ENCODE measurements at regions not wholly inside any gene's neighbourhood (a gene's known extent, or its start where the extent isn't known, plus 50 kb on each side); places are given as distances from the start of the nearest gene placed in this dataset.

- H3K27ac Mint-ChIP-seq, result no peak overlapping the region
- no peaks in the 10 kb centered on the region for H3K36me3 Mint-ChIP-seq (ENCODE audit: low read depth)
- no peak overlapping the region for H3K4me3 Mint-ChIP-seq
- H3K4me1 Mint-ChIP-seq (ENCODE audit: low read depth), result no peaks in the 10 kb centered on the region
- H3K27me3 Mint-ChIP-seq, result peaks cover 33% of the 10 kb centered on the region
- no peaks in the 10 kb centered on the region for H3K9me3 Mint-ChIP-seq
These were observed 258.9 kb downstream of the METTL4 start for GRCh38 chr18:2312440-2312839.

GRCh38 chr18:2313332-2313731, 258.0 kb downstream of the METTL4 start:
- Mint-ChIP-seq H3K4me3 (no peak overlapping the region), H3K4me1 (ENCODE audit: low read depth) (no peaks in the 10 kb centered on the region), H3K27me3 (peaks cover 32% of the 10 kb centered on the region), H3K36me3 (ENCODE audit: low read depth) (no peaks in the 10 kb centered on the region), H3K27ac (no peak overlapping the region), H3K9me3 (no peaks in the 10 kb centered on the region)

- no peaks in the 10 kb centered on the region for H3K9me3 Mint-ChIP-seq
- H3K4me3 Mint-ChIP-seq, result no peak overlapping the region
- no peak overlapping the region for H3K27ac Mint-ChIP-seq
- H3K36me3 Mint-ChIP-seq (ENCODE audit: low read depth), result no peaks in the 10 kb centered on the region
- H3K4me1 Mint-ChIP-seq (ENCODE audit: low read depth), result no peaks in the 10 kb centered on the region
- H3K27me3 Mint-ChIP-seq, result peaks cover 45% of the 10 kb centered on the region
These were observed 255.1 kb downstream of the METTL4 start for GRCh38 chr18:2316082-2316750.

GRCh38 chr18:2316751-2317696, 254.3 kb downstream of the METTL4 start:
- Mint-ChIP-seq H3K4me1 (ENCODE audit: low read depth) (no peaks in the 10 kb centered on the region), H3K27ac (no peak overlapping the region), H3K4me3 (no peak overlapping the region), H3K36me3 (ENCODE audit: low read depth) (no peaks in the 10 kb centered on the region), H3K9me3 (no peaks in the 10 kb centered on the region), H3K27me3 (peaks cover 49% of the 10 kb centered on the region)

DNA sequence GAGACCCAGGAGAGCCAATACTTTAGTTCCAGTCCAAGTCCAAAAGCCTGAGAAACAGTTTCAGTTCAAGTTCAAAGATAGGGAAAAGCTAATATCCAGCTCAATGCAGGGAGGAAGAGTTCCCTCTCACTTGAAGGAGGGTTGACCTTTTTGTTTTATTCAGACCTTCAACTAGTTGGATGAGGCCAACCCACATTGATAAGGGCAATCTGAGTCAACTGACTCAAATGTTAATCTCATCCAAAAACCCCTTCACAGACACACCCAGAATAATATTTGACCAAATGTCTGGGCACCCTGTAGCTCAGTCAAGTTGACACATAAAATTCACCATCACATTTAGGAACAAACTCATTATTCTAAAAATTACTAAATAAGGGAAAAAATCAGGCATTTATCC, 246.8 kb downstream of the METTL4 start:
- Mint-ChIP-seq H3K4me1 (ENCODE audit: low read depth) (no peaks in the 10 kb centered on the region), H3K4me3 (no peak overlapping the region), H3K36me3 (ENCODE audit: low read depth) (no peaks in the 10 kb centered on the region), H3K27ac (no peak overlapping the region), H3K27me3 (peaks cover 38% of the 10 kb centered on the region), H3K9me3 (no peaks in the 10 kb centered on the region)

GRCh38 chr18:2325308-2325849, 245.9 kb downstream of the METTL4 start:
- no peak overlapping the region for H3K4me3 Mint-ChIP-seq
- no peaks in the 10 kb centered on the region for H3K9me3 Mint-ChIP-seq
- H3K27me3 Mint-ChIP-seq, result peaks cover 33% of the 10 kb centered on the region
- no peaks in the 10 kb centered on the region for H3K4me1 Mint-ChIP-seq (ENCODE audit: low read depth)
- H3K36me3 Mint-ChIP-seq (ENCODE audit: low read depth), result no peaks in the 10 kb centered on the region
- no peak overlapping the region for H3K27ac Mint-ChIP-seq

GRCh38 chr18:2325933-2326332, 245.4 kb downstream of the METTL4 start:
- H3K4me3 Mint-ChIP-seq, result no peak overlapping the region
- H3K36me3 Mint-ChIP-seq (ENCODE audit: low read depth), result no peaks in the 10 kb centered on the region
- no peaks in the 10 kb centered on the region for H3K4me1 Mint-ChIP-seq (ENCODE audit: low read depth)
- H3K9me3 Mint-ChIP-seq, result no peaks in the 10 kb centered on the region
- no peak overlapping the region for H3K27ac Mint-ChIP-seq
- peaks cover 29% of the 10 kb centered on the region for H3K27me3 Mint-ChIP-seq

DNA sequence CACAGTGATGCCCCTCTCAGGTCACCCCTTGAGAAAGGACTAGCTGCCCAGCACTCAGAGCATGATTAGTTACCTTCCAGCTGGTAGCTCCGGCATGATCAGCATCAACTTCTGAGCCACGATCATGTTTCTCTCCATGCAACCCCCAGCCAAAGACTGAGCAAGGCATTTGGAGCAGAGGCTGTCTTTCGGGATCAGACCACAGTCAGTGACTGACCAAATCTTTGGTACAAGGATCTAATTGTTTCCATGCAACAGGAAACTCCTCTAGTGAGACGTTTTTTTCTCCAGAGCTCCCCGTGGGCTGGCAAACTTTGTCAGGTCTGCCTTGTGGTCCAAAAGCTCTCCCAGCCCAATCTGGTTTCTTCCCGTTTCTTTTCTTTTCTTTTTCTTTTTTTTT, 244.3 kb downstream of the METTL4 start:
- no peaks in the 10 kb centered on the region for H3K4me1 Mint-ChIP-seq (ENCODE audit: low read depth)
- no peaks in the 10 kb centered on the region for H3K36me3 Mint-ChIP-seq (ENCODE audit: low read depth)
- H3K27me3 Mint-ChIP-seq, result peaks cover 21% of the 10 kb centered on the region
- no peak overlapping the region for H3K4me3 Mint-ChIP-seq
- no peak overlapping the region for H3K27ac Mint-ChIP-seq
- H3K9me3 Mint-ChIP-seq, result no peaks in the 10 kb centered on the region

- no peaks in the 10 kb centered on the region for H3K4me1 Mint-ChIP-seq (ENCODE audit: low read depth)
- no peak overlapping the region for H3K4me3 Mint-ChIP-seq
- no peaks in the 10 kb centered on the region for H3K9me3 Mint-ChIP-seq
- no peaks in the 10 kb centered on the region for H3K36me3 Mint-ChIP-seq (ENCODE audit: low read depth)
- no peak overlapping the region for H3K27ac Mint-ChIP-seq
- H3K27me3 Mint-ChIP-seq, result peaks cover 15% of the 10 kb centered on the region
These were observed 240.5 kb downstream of the METTL4 start for GRCh38 chr18:2330764-2331163.

DNA sequence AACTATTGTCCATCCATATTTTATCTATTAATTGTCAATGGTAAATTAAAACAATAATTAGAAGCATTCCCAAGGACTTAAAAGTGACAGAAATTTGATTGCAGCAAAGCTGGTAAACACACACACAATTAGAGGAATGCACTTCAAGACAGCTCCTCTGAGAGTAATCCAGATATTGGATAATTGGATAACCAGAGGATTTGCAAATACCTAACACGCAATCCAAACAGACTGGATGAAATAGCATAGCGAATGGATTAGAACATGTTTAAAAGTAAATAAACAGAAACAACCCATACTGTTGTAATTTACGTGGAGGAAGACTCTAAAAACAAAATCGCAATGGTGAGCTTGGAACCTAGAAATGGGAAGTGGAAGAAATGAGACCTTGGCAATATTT, 239.8 kb downstream of the METTL4 start:
- Mint-ChIP-seq H3K4me3 (no peak overlapping the region), H3K27ac (no peak overlapping the region), H3K4me1 (ENCODE audit: low read depth) (no peaks in the 10 kb centered on the region), H3K36me3 (ENCODE audit: low read depth) (no peaks in the 10 kb centered on the region), H3K9me3 (no peaks in the 10 kb centered on the region), H3K27me3 (peaks cover 13% of the 10 kb centered on the region)

GRCh38 chr18:2336690-2337392, 234.5 kb downstream of the METTL4 start:
- H3K4me1 Mint-ChIP-seq (ENCODE audit: low read depth), result peaks cover 5% of the 10 kb centered on the region
- no peak overlapping the region for H3K4me3 Mint-ChIP-seq
- no peaks in the 10 kb centered on the region for H3K9me3 Mint-ChIP-seq
- no peak overlapping the region for H3K27ac Mint-ChIP-seq
- H3K36me3 Mint-ChIP-seq (ENCODE audit: low read depth), result no peaks in the 10 kb centered on the region
- peaks cover 22% of the 10 kb centered on the region for H3K27me3 Mint-ChIP-seq

- Mint-ChIP-seq H3K4me3 (no peak overlapping the region), H3K27me3 (peaks cover 25% of the 10 kb centered on the region), H3K36me3 (ENCODE audit: low read depth) (no peaks in the 10 kb centered on the region), H3K4me1 (ENCODE audit: low read depth) (peaks cover 5% of the 10 kb centered on the region), H3K27ac (no peak overlapping the region), H3K9me3 (no peaks in the 10 kb centered on the region)
These were observed 233.7 kb downstream of the METTL4 start for GRCh38 chr18:2337552-2338141.

GRCh38 chr18:2338601-2339000, 232.7 kb downstream of the METTL4 start:
- Mint-ChIP-seq H3K27me3 (peaks cover 25% of the 10 kb centered on the region), H3K9me3 (no peaks in the 10 kb centered on the region), H3K4me3 (no peak overlapping the region), H3K27ac (no peak overlapping the region), H3K4me1 (ENCODE audit: low read depth) (peaks cover 5% of the 10 kb centered on the region), H3K36me3 (ENCODE audit: low read depth) (no peaks in the 10 kb centered on the region)

GRCh38 chr18:2340335-2340734, 231.0 kb downstream of the METTL4 start:
- Mint-ChIP-seq H3K36me3 (ENCODE audit: low read depth) (no peaks in the 10 kb centered on the region), H3K4me3 (no peak overlapping the region), H3K27me3 (peaks cover 25% of the 10 kb centered on the region), H3K4me1 (ENCODE audit: low read depth) (peaks cover 5% of the 10 kb centered on the region), H3K9me3 (no peaks in the 10 kb centered on the region), H3K27ac (no peak overlapping the region)
